OCI-LY7 (cell line): ENCODE measurements at regions not wholly inside any gene's neighbourhood (a gene's known extent, or its start where the extent isn't known, plus 50 kb on each side); places are given as distances from the start of the nearest gene placed in this dataset.

Experiments
- BruUV-seq: library from RNA; stranded (reverse); fragments of 400-500 nt; replicated peaks from 2 replicates; lab custom pipeline; 2021; lab: Mats Ljungman, UMichigan
- CTCF ChIA-PET: fragments of 300-600 bp; sonication (Branson Sonifier 250); formaldehyde crosslinking; loops from one replicate; lab custom pipeline; 2022; ENCODE audit warnings: antibody characterized with exemption; ENCODE audit not compliant: unreplicated experiment; lab: Charles Lee
- POLR2A ChIA-PET: fragments of 300-600 bp; sonication (Branson Sonifier 250); formaldehyde crosslinking; loops from one replicate; lab custom pipeline; 2022; ENCODE audit warnings: antibody characterized with exemption; lab: Charles Lee
- DNase-seq: peaks from one replicate; pipeline ENCODE4 v3.0.0-alpha.2; 2015; ENCODE audit warnings: low spot score
- H2AFZ ChIP-seq: fragments of 200-600 bp; sonication (generic), shearing (Covaris generic); 2 replicates; pipeline ENCODE4 v1.6.1; 2014; ENCODE audit warnings: mild to moderate bottlenecking, antibody characterized with exemption, low read length, moderate library complexity
- H3K27ac ChIP-seq: fragments of 200-600 bp; sonication (generic); 2 replicates; pipeline ENCODE4 v1.5.1; 2014; ENCODE audit warnings: mixed run types, low read depth, mild to moderate bottlenecking, moderate library complexity, low read length, inconsistent platforms; ENCODE audit not compliant: poor library complexity, severe bottlenecking
- H3K36me3 ChIP-seq: fragments of 200-600 bp; sonication (generic); 2 replicates; pipeline ENCODE4 v1.6.1; 2014; ENCODE audit warnings: mild to moderate bottlenecking, antibody characterized with exemption, low read length, moderate library complexity, mixed read lengths; ENCODE audit not compliant: insufficient read depth
- H3K4me1 ChIP-seq: fragments of 200-600 bp; sonication (generic); 2 replicates; pipeline ENCODE4 v1.5.1; 2014; ENCODE audit warnings: mild to moderate bottlenecking, low read length; ENCODE audit not compliant: insufficient read depth, poor library complexity, severe bottlenecking
- H3K4me2 ChIP-seq: fragments of 200-600 bp; sonication (generic); 2 replicates; pipeline ENCODE4 v1.6.1; 2014; ENCODE audit warnings: mild to moderate bottlenecking, low read length
- H3K4me3 ChIP-seq: fragments of 200-600 bp; sonication (generic); 2 replicates; pipeline ENCODE4 v1.5.1; 2014; ENCODE audit warnings: mild to moderate bottlenecking, low read depth, low read length; ENCODE audit not compliant: poor library complexity, severe bottlenecking
- H3K79me2 ChIP-seq: fragments of 200-600 bp; sonication (generic); 2 replicates; pipeline ENCODE4 v1.6.1; 2016; ENCODE audit warnings: low read depth, mild to moderate bottlenecking, low read length, moderate library complexity, mixed read lengths; ENCODE audit not compliant: insufficient read depth
- H3K9me2 ChIP-seq: fragments of 200-600 bp; sonication (generic); 2 replicates; pipeline ENCODE4 v1.6.1; 2016; ENCODE audit warnings: mild to moderate bottlenecking, low read length, mixed read lengths; ENCODE audit not compliant: insufficient read depth
- H3K9me3 ChIP-seq: fragments of 200-600 bp; sonication (generic); 2 replicates; pipeline ENCODE4 v1.6.1; 2014; ENCODE audit warnings: mild to moderate bottlenecking, mixed run types, low read length, mixed read lengths
- H4K20me1 ChIP-seq: fragments of 200-600 bp; sonication (generic); 2 replicates; pipeline ENCODE4 v1.6.1; 2014; ENCODE audit warnings: mild to moderate bottlenecking, antibody characterized with exemption, low read length, moderate library complexity, mixed read lengths; ENCODE audit not compliant: insufficient read depth
- CTCF ChIP-seq: fragments of 200-600 bp; sonication (generic); conservative IDR thresholded peaks from 2 replicates; pipeline ENCODE4 v1.5.1; 2014; ENCODE audit warnings: mild to moderate bottlenecking, antibody characterized with exemption, low read length, moderate library complexity, mixed read lengths
- EZH2phosphoT487 ChIP-seq: fragments of 200-600 bp; sonication (generic); IDR thresholded peaks from 2 replicates; pipeline ENCODE4 v1.6.1; 2018; ENCODE audit warnings: low read depth, borderline replicate concordance, mild to moderate bottlenecking, mixed run types, antibody characterized with exemption, low read length, moderate library complexity, mixed read lengths
- intact Hi-C: fragments of 100-400 bp; cut with micrococcal nuclease; formaldehyde crosslinking; loops from one replicate; pipeline ENCODE4 v1.10.0; 2022; ENCODE audit not compliant: unreplicated experiment

- Histone ChIP-seq H4K20me1 (no peaks in the 10 kb centered on the region), H3K27ac (no peak overlapping the region)
- POLR2A ChIA-PET: no interaction called here
Measured at GRCh38 chr16:9518051-9518450, 426.6 kb downstream of the HAPSTR1 start.

GRCh38 chr16:9518581-9518980 is 427.1 kb downstream of the HAPSTR1 start:
- H3K27ac ChIP-seq: no peak overlapping the region
- H3K4me2 ChIP-seq: no peak overlapping the region
- no peak for DNase-seq
- POLR2A ChIA-PET: no interaction called here
- no peak overlapping the region for H2AFZ ChIP-seq
- H3K9me3 ChIP-seq: no peaks in the 10 kb centered on the region
- no peaks in the 10 kb centered on the region for H3K9me2 ChIP-seq
- no peaks in the 10 kb centered on the region for H3K4me1 ChIP-seq
- H3K36me3 ChIP-seq: no peaks in the 10 kb centered on the region
- intact Hi-C loops: no loop called here
- no peak overlapping the region for H3K4me3 ChIP-seq
- TF ChIP-seq CTCF (no peak), EZH2phosphoT487 (no peak)
- CTCF ChIA-PET: no interaction called here
- no peaks in the 10 kb centered on the region for H3K79me2 ChIP-seq
- no peaks in the 10 kb centered on the region for H4K20me1 ChIP-seq
- BruUV-seq: no TSS peak

More at GRCh38 chr16:9518051-9518450, 426.6 kb downstream of the HAPSTR1 start:
- no peak for DNase-seq
- Histone ChIP-seq H2AFZ (no peak overlapping the region), H3K36me3 (no peaks in the 10 kb centered on the region), H3K4me2 (no peak overlapping the region), H3K9me3 (no peaks in the 10 kb centered on the region), H3K4me1 (no peaks in the 10 kb centered on the region), H3K79me2 (no peaks in the 10 kb centered on the region), H3K9me2 (no peaks in the 10 kb centered on the region), H3K4me3 (no peak overlapping the region)
- CTCF ChIA-PET: no interaction called here
- intact Hi-C loops: no loop called here
- no TSS peak for BruUV-seq
- TF ChIP-seq CTCF (no peak), EZH2phosphoT487 (no peak)

GRCh38 chr16:9521749-9522370 is 430.4 kb downstream of the HAPSTR1 start:
- ChIA-PET POLR2A (interaction anchor here (0.6 kb wide), 1 partner anchor 61 kb away, joined by 3 read pairs; no protein-coding TSS in a partner anchor), CTCF (no interaction called here)
- no peaks in the 10 kb centered on the region for H3K4me1 ChIP-seq
- TF ChIP-seq EZH2phosphoT487 (no peak), CTCF (no peak)
- H3K9me3 ChIP-seq: no peaks in the 10 kb centered on the region
- no peak overlapping the region for H3K4me3 ChIP-seq
- H4K20me1 ChIP-seq: no peaks in the 10 kb centered on the region
- no peak for DNase-seq
- intact Hi-C loops: no loop called here
- H2AFZ ChIP-seq: no peak overlapping the region
- H3K27ac ChIP-seq: no peak overlapping the region
- H3K9me2 ChIP-seq: no peaks in the 10 kb centered on the region
- no TSS peak for BruUV-seq
- no peaks in the 10 kb centered on the region for H3K79me2 ChIP-seq
- no peak overlapping the region for H3K4me2 ChIP-seq
- H3K36me3 ChIP-seq: no peaks in the 10 kb centered on the region
